H1 (cell line): ENCODE measurements at regions not wholly inside any gene's neighbourhood (a gene's known extent, or its start where the extent isn't known, plus 50 kb on each side); places are given as distances from the start of the nearest gene placed in this dataset.

Source experiments
- ASH2L ChIP-seq: fragments of 200-600, 300-600 bp; sonication (generic); IDR thresholded peaks from one replicate; pipeline ENCODE4 v1.7.1; 2017; ENCODE audit warnings: low read length
- BACH1 ChIP-seq: IDR thresholded peaks from 2 replicates; pipeline ENCODE4 v1.6.1; 2012; ENCODE audit warnings: low read length, improper control_type of control experiment
- CREB1 ChIP-seq: IDR thresholded peaks from 2 replicates; pipeline ENCODE4 v1.6.1; 2012; ENCODE audit warnings: inconsistent platforms
- EGR1 ChIP-seq: IDR thresholded peaks from 2 replicates; pipeline ENCODE4 v1.6.1; 2011; ENCODE audit warnings: low read depth, low read length, borderline replicate concordance
- EP300 ChIP-seq, 2 experiments: IDR thresholded peaks; 1 replicate in 1 of 2; 2 replicates in 1 of 2; pipeline ENCODE4 v1.6.1; 2011 to 2012; ENCODE audit warnings: low read depth in 2 of 2, low read length in 2 of 2, mild to moderate bottlenecking in 2 of 2, borderline replicate concordance in 1 of 2, inconsistent platforms in 1 of 2, moderate library complexity in 1 of 2
- FOSL1 ChIP-seq: IDR thresholded peaks from 2 replicates; pipeline ENCODE4 v1.6.1; 2011; ENCODE audit warnings: mild to moderate bottlenecking, low read depth, low read length, moderate library complexity; ENCODE audit not compliant: insufficient read depth
- KDM4A ChIP-seq: IDR thresholded peaks from one replicate; pipeline ENCODE4 v1.7.1; 2012; ENCODE audit warnings: low read depth, mild to moderate bottlenecking, moderate library complexity, low read length, inconsistent platforms; ENCODE audit not compliant: severe bottlenecking
- NANOG ChIP-seq: IDR thresholded peaks from 2 replicates; pipeline ENCODE4 v1.6.1; 2011; ENCODE audit warnings: low read length, low read depth, mild to moderate bottlenecking, inconsistent platforms; ENCODE audit not compliant: insufficient read depth, poor library complexity, severe bottlenecking
- POLR2AphosphoS5 ChIP-seq: IDR thresholded peaks from 2 replicates; pipeline ENCODE4 v1.6.1; 2011; ENCODE audit warnings: low read depth, low read length
- RFX5 ChIP-seq: IDR thresholded peaks from 2 replicates; pipeline ENCODE4 v1.6.1; 2011; ENCODE audit warnings: low read depth, low read length, improper control_type of control experiment, borderline replicate concordance
- RXRA ChIP-seq: IDR thresholded peaks from 2 replicates; pipeline ENCODE4 v1.6.1; 2011; ENCODE audit warnings: low read depth, mild to moderate bottlenecking, low read length, moderate library complexity; ENCODE audit not compliant: insufficient read depth
- SIN3A ChIP-seq, 2 experiments: IDR thresholded peaks in 1 of 2; conservative IDR thresholded peaks in 1 of 2; 2 replicates each; pipeline ENCODE4 v1.6.1; 2011 to 2012; ENCODE audit warnings: low read length in 2 of 2, improper control_type of control experiment in 1 of 2, low read depth in 1 of 2, mild to moderate bottlenecking in 1 of 2
- TF ChIP-seq, protein P1 (sequence below): IDR thresholded peaks from 2 replicates; pipeline ENCODE4 v1.6.1; 2012; ENCODE audit warnings: inconsistent platforms

DNA sequence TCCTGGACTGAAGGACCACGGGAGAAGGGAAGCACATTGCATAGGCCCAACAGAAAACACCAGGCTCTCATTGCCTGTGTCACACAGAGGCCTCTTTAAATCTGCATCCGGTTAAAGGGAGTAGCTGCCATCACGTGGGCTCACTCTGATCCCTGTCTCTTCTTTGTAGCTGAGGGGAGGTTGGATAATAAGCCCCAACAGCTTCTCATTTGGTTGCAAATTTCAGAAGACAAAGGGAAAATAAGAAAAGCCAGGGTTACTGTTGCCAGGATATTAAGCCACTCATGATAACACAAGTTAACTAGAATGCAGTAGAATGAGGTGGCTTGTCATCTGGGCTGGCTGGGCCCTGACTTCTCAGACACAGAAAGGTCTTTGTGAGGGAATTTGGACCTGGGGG lies 325.1 kb upstream of the ERCC4 start (continued):
- TF ChIP-seq RXRA (no peak), KDM4A (no peak), EGR1 (no peak), ASH2L (no peak), BACH1 (no peak), POLR2AphosphoS5 (0 out of 2 replicates have a peak, but pooled peaks have one; percentile 44), FOSL1 (no peak), SIN3A (conservative IDR thresholded peaks at IDR 0.05 in 1 of 2, IDR thresholded peaks at IDR 0.05 in 1 of 2; ENCODE audit: low read depth in 1 of 2, low read length in 2 of 2) (no peak), RFX5 (no peak), CREB1 (peak; percentile 19; the same call in 1 of the 2 replicates), NANOG (no peak), EP300 (IDR thresholded peaks at IDR 0.05; ENCODE audit: borderline replicate concordance in 1 of 2, low read depth in 2 of 2, low read length in 2 of 2) (peak in 1 of 2 experiments; percentile 77; a peak in 1 of 3 replicates)
- TF ChIP-seq, protein P1, sequence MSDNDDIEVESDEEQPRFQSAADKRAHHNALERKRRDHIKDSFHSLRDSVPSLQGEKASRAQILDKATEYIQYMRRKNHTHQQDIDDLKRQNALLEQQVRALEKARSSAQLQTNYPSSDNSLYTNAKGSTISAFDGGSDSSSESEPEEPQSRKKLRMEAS = peak; percentile 71; the same call in 1 of the 2 replicates
